MM.1S (cell line): ENCODE measurements at regions not wholly inside any gene's neighbourhood (a gene's known extent, or its start where the extent isn't known, plus 50 kb on each side); places are given as distances from the start of the nearest gene placed in this dataset.

Source experiments
- DNase-seq: peaks from one replicate; pipeline ENCODE4 v3.0.0-alpha.2; 2015
- H2AFZ ChIP-seq: fragments of 300-600 bp; sonication (generic); 2 replicates; pipeline ENCODE4 v1.6.0; 2016; ENCODE audit warnings: antibody characterized with exemption, low read length
- H3F3A ChIP-seq: fragments of 300-600 bp; sonication (generic); 2 replicates; pipeline ENCODE4 v1.6.1; 2016; ENCODE audit warnings: mild to moderate bottlenecking, antibody characterized with exemption, low read length, moderate library complexity, mixed read lengths; ENCODE audit not compliant: insufficient read depth
- H3K27ac ChIP-seq: fragments of 300-600 bp; sonication (generic); 2 replicates; pipeline ENCODE4 v1.5.1; 2016; ENCODE audit warnings: mild to moderate bottlenecking, low read length
- H3K27me3 ChIP-seq: fragments of 300-600 bp; sonication (generic); replicated peaks from 2 replicates; pipeline ENCODE4 v1.6.0; 2016; ENCODE audit warnings: low read length; ENCODE audit not compliant: insufficient read depth
- H3K36me3 ChIP-seq: fragments of 300-600 bp; sonication (generic); replicated peaks from 2 replicates; pipeline ENCODE4 v1.6.1; 2016; ENCODE audit warnings: mild to moderate bottlenecking, low read length, mixed read lengths; ENCODE audit not compliant: insufficient read depth
- H3K4me1 ChIP-seq: fragments of 300-600 bp; sonication (generic); 2 replicates; pipeline ENCODE4 v1.6.1; 2016; ENCODE audit warnings: low read length, mixed read lengths
- H3K4me2 ChIP-seq: fragments of 300-600 bp; sonication (generic); 2 replicates; pipeline ENCODE4 v1.6.0; 2016; ENCODE audit warnings: low read depth, low read length
- H3K4me3 ChIP-seq: fragments of 300-600 bp; sonication (generic); 2 replicates; pipeline ENCODE4 v1.5.1; 2016; ENCODE audit warnings: low read length, mixed read lengths
- H3K79me2 ChIP-seq: fragments of 300-600 bp; sonication (generic); 2 replicates; pipeline ENCODE4 v1.6.1; 2016; ENCODE audit warnings: mixed run types, low read length, mixed read lengths
- H3K9ac ChIP-seq: fragments of 300-600 bp; sonication (generic); 2 replicates; pipeline ENCODE4 v1.6.1; 2016; ENCODE audit warnings: low read length, mixed read lengths
- H3K9me2 ChIP-seq: fragments of 300-600 bp; sonication (generic); replicated peaks from 2 replicates; pipeline ENCODE4 v1.6.1; 2016; ENCODE audit warnings: mild to moderate bottlenecking, low read length, mixed read lengths; ENCODE audit not compliant: insufficient read depth
- H3K9me3 ChIP-seq: fragments of 300-600 bp; sonication (generic); replicated peaks from 2 replicates; pipeline ENCODE4 v1.6.1; 2016; ENCODE audit warnings: mild to moderate bottlenecking, low read length, mixed read lengths; ENCODE audit not compliant: insufficient read depth
- H4K20me1 ChIP-seq: fragments of 300-600 bp; sonication (generic); 2 replicates; pipeline ENCODE4 v1.6.1; 2016; ENCODE audit warnings: mild to moderate bottlenecking, low read length, moderate library complexity, mixed read lengths; ENCODE audit not compliant: insufficient read depth
- CTCF ChIP-seq: fragments of 300-600 bp; sonication (generic); IDR thresholded peaks from 2 replicates; pipeline ENCODE4 v1.5.1; 2016; ENCODE audit warnings: antibody characterized with exemption, low read length, mixed read lengths
- EZH2 ChIP-seq: fragments of 300-600 bp; sonication (generic); optimal IDR thresholded peaks from 2 replicates; pipeline ENCODE3; 2017; ENCODE audit warnings: low read depth, mild to moderate bottlenecking, antibody characterized with exemption, low read length, mixed read lengths
- EZH2phosphoT487 ChIP-seq: fragments of 300-600 bp; sonication (generic); IDR thresholded peaks from 2 replicates; pipeline ENCODE4 v1.6.1; 2018; ENCODE audit warnings: antibody characterized with exemption, low read length

- no peak overlapping the region for H3K4me2 ChIP-seq
- H3K4me1 ChIP-seq: peaks cover 11% of the 10 kb centered on the region
- no peak for TF ChIP-seq EZH2phosphoT487
- TF ChIP-seq CTCF: no peak
- TF ChIP-seq EZH2: no peak
- H3F3A ChIP-seq: no peaks in the 10 kb centered on the region
- no peaks in the 10 kb centered on the region for H3K9me3 ChIP-seq
- peak; percentile 60 for DNase-seq
- no peaks in the 10 kb centered on the region for H3K27me3 ChIP-seq
- no peaks in the 10 kb centered on the region for H4K20me1 ChIP-seq
- no peak overlapping the region for H3K4me3 ChIP-seq
- H3K9me2 ChIP-seq: no peaks in the 10 kb centered on the region
- no peaks in the 10 kb centered on the region for H3K36me3 ChIP-seq
- H2AFZ ChIP-seq: no peak overlapping the region
- no peak overlapping the region for H3K9ac ChIP-seq
- H3K79me2 ChIP-seq: no peaks in the 10 kb centered on the region
- no peak overlapping the region for H3K27ac ChIP-seq
These were observed 215.9 kb downstream of the SOX11 start for GRCh38 chr2:5908071-5908470.

GRCh38 chr2:5911718-5912117, 219.5 kb downstream of the SOX11 start:
- H3K9me3 ChIP-seq: no peaks in the 10 kb centered on the region
- H3K79me2 ChIP-seq: no peaks in the 10 kb centered on the region
- no peaks in the 10 kb centered on the region for H4K20me1 ChIP-seq
- H3K36me3 ChIP-seq: no peaks in the 10 kb centered on the region
- H2AFZ ChIP-seq: no peak overlapping the region
- peaks cover 11% of the 10 kb centered on the region for H3K4me1 ChIP-seq
- no peak overlapping the region for H3K9ac ChIP-seq
- no peaks in the 10 kb centered on the region for H3F3A ChIP-seq
- TF ChIP-seq EZH2phosphoT487 (no peak), EZH2 (no peak), CTCF (no peak)
- no peaks in the 10 kb centered on the region for H3K9me2 ChIP-seq
- no peak overlapping the region for H3K27ac ChIP-seq
- H3K4me3 ChIP-seq: no peak overlapping the region
- H3K27me3 ChIP-seq: no peaks in the 10 kb centered on the region
- H3K4me2 ChIP-seq: no peak overlapping the region
- DNase-seq: no peak

GRCh38 chr2:5913711-5914395, 221.7 kb downstream of the SOX11 start:
- DNase-seq: no peak
- no peak overlapping the region for H3K4me2 ChIP-seq
- no peaks in the 10 kb centered on the region for H3K4me1 ChIP-seq
- TF ChIP-seq EZH2: no peak
- TF ChIP-seq CTCF: no peak
- H3K27ac ChIP-seq: no peak overlapping the region
- H3K9me3 ChIP-seq: no peaks in the 10 kb centered on the region
- H4K20me1 ChIP-seq: no peaks in the 10 kb centered on the region
- no peaks in the 10 kb centered on the region for H3K79me2 ChIP-seq
- no peak overlapping the region for H2AFZ ChIP-seq
- H3K27me3 ChIP-seq: no peaks in the 10 kb centered on the region
- H3K4me3 ChIP-seq: no peak overlapping the region
- no peaks in the 10 kb centered on the region for H3F3A ChIP-seq
- no peaks in the 10 kb centered on the region for H3K9me2 ChIP-seq
- H3K9ac ChIP-seq: no peak overlapping the region
- H3K36me3 ChIP-seq: no peaks in the 10 kb centered on the region
